ENCODE measurements at regions not wholly inside any gene's neighbourhood (a gene's known extent, or its start where the extent isn't known, plus 50 kb on each side); places are given as distances from the start of the nearest gene placed in this dataset.

DNA sequence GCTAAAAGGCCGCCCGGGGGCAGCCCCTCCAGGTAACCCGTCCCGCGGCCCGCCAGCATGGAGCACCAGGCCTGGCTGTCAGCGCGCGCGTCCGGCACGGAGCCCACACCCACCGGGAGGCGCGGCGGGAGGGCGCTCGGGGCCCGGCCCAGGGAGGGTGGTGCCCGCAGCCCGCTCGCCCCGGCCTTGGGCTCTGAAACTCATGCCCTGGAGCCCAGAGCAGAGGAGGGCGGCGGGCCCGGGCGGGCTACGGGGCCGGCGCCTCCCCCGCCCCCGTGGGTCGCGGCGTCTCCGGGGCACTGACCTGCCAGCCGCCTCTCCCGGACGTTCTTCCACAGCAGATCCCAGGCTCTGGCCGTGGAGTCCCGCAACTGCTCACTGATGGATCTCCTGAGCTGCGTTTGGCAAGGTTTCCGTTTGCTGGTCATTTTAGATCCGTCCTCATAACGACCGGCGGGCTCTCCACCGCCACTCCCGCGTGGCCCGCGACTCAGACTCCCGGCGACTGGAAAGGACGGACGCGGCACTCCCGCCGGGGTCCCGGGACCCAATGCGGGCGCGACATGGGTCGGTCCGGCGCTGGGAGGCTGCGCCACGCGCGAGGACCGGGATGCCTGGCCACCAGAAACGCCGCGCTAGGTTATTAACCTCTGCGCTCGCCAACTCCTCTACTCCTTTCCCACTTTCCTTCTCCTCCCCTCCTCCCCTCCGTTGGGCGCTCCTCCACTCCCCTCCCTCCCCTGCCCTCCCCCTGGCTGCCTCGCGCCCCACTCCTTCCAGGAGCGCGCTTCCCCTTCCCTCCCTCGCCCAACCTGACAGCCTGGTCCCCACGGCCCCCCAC, 64.7 kb upstream of the STARD13 start:
- H3K4me3 ChIP-seq (ENCODE audit: low read depth, low read length) = peak overlapping the region; percentile 2; the same call in 1 of the 2 replicates
- TF ChIP-seq, protein P1, sequence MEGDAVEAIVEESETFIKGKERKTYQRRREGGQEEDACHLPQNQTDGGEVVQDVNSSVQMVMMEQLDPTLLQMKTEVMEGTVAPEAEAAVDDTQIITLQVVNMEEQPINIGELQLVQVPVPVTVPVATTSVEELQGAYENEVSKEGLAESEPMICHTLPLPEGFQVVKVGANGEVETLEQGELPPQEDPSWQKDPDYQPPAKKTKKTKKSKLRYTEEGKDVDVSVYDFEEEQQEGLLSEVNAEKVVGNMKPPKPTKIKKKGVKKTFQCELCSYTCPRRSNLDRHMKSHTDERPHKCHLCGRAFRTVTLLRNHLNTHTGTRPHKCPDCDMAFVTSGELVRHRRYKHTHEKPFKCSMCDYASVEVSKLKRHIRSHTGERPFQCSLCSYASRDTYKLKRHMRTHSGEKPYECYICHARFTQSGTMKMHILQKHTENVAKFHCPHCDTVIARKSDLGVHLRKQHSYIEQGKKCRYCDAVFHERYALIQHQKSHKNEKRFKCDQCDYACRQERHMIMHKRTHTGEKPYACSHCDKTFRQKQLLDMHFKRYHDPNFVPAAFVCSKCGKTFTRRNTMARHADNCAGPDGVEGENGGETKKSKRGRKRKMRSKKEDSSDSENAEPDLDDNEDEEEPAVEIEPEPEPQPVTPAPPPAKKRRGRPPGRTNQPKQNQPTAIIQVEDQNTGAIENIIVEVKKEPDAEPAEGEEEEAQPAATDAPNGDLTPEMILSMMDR (IDR thresholded peaks at IDR 0.05; ENCODE audit: insufficient read depth, low read depth, low read length, missing control alignments) = no peak
- DNase-seq (ENCODE audit: low read depth) = no peak

DNA sequence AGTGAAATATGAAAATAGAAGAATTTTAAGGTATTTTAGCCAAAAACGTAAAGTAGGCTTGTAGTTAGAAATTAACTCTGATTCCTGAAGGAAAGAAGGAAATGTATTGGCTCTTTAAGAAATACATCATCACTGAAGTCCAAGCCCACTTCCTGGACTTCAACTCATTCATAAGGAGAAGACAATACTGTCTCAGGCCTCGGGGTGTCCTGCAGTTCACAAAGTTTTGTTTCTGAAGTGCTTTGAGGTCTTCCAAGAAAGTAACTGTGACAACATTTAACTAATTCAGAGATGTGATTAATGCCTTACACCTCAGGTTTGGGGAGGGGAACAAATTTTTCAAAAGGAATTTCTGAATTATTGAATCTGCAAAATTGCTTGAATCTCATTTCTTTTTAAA, 65.8 kb upstream of the STARD13 start:
- H3K4me3 ChIP-seq (ENCODE audit: low read depth, low read length) = no peak overlapping the region
- peak; percentile 17 for DNase-seq (ENCODE audit: low read depth)
- TF ChIP-seq, protein P1 (IDR thresholded peaks at IDR 0.05; ENCODE audit: insufficient read depth, low read depth, low read length, missing control alignments) = no peak

DNA sequence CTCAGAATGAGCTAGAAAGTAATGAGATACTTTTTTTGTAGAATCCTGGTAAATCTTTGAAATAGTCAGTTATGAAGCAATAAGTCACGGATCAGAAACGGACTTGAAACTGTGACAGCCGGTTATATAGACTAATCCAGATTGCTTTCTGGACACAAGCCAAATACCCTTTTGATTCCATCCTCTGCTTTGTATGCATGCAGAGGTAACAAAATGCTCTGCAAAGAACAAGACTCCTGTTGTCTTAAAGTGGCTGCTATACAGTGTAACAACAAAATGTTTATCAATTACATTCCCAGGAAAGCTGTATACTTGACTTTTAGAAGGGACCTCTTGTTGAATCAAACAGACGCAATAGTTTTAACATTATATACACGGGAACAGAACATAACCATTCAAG, 66.5 kb upstream of the STARD13 start:
- H3K4me3 ChIP-seq (ENCODE audit: low read depth, low read length) = no peak overlapping the region
- no peak for DNase-seq (ENCODE audit: low read depth)
- TF ChIP-seq, protein P1 (IDR thresholded peaks at IDR 0.05; ENCODE audit: insufficient read depth, low read depth, low read length, missing control alignments) = no peak

DNA sequence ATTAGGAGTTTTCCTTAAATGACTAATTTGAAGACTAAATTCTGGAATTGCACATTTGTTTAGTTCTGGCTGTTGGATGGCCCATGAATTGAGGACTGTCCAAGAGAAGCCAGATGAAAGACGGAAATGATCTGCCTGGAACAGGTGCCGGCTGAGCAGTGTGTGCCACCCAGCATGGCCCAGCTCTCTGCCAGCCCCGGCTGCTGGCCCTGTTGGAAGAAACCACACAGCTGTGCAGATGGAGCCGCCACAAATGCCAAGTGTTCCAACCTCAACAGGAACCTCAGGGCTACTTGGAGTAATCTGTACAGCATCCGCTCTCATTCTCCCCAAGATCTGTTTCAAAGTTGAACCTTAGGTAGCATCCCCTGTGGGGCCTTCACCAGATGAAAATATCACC, 67.0 kb upstream of the STARD13 start:
- DNase-seq (ENCODE audit: low read depth) = no peak
- TF ChIP-seq, protein P1 (IDR thresholded peaks at IDR 0.05; ENCODE audit: insufficient read depth, low read depth, low read length, missing control alignments) = no peak
- no peak overlapping the region for H3K4me3 ChIP-seq (ENCODE audit: low read depth, low read length)

DNA sequence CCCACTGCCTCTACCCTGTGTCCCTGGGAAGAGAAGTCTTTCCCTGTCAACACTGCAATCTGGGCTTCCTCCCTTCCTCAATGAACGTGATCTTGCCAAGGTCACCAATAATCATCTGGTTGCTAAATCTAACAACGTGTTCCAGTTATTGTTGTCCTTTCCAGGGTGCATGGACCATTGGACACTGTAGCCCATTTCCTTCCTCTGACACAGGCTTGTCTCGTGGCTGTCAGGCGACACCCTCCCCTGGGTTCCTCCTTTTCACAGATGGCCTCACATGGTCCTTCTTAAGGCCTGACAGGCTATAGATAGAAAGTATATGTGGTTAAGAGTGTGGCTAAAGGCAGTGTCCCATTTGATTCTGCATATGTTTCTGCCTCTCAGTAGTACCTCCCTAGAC, 67.7 kb upstream of the STARD13 start:
- peak; percentile 56 for DNase-seq (ENCODE audit: low read depth)
- TF ChIP-seq, protein P1 (IDR thresholded peaks at IDR 0.05; ENCODE audit: insufficient read depth, low read depth, low read length, missing control alignments) = no peak
- H3K4me3 ChIP-seq (ENCODE audit: low read depth, low read length) = no peak overlapping the region

DNA sequence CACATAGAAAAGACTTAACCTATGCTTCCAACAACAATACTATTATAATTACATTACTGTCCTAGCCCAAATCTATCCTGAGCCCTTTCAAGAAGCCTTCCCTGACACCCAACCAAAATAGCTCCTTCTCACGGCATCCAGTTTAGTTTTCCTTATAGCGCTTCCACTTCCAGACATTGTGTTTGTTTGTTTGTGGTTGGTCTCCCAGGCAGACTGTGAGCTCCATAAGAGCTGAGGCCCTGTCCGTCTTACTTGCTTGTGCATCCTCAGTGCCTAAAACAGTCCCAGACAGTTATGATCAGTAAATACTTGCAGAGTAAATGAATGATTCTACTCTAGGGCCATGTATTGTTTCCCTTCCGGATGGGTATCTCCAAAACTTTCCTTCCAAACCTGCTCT, 68.1 kb upstream of the STARD13 start:
- DNase-seq (ENCODE audit: low read depth) = no peak
- no peak overlapping the region for H3K4me3 ChIP-seq (ENCODE audit: low read depth, low read length)
- TF ChIP-seq, protein P1 (IDR thresholded peaks at IDR 0.05; ENCODE audit: insufficient read depth, low read depth, low read length, missing control alignments) = no peak

Data from GM12865 (cell line).